Neuronal stem cell (in vitro differentiated cells): ENCODE measurements at regions not wholly inside any gene's neighbourhood (a gene's known extent, or its start where the extent isn't known, plus 50 kb on each side); places are given as distances from the start of the nearest gene placed in this dataset.

ENCODE experiments used
- DNase-seq: peaks from one replicate; pipeline ENCODE4 v3.0.0-alpha.2; 2013; ENCODE audit warnings: low spot score
- H2AFZ ChIP-seq: one replicate; pipeline ENCODE4 v1.6.1; 2013; ENCODE audit warnings: mild to moderate bottlenecking, low read length, inconsistent platforms
- H2AK5ac ChIP-seq: 2 replicates; pipeline ENCODE4 v1.6.1; 2013; ENCODE audit warnings: low read depth, mild to moderate bottlenecking, inconsistent platforms, low read length, moderate library complexity, mixed read lengths
- H2BK120ac ChIP-seq: 2 replicates; pipeline ENCODE4 v1.6.1; 2013; ENCODE audit warnings: low read depth, mild to moderate bottlenecking, inconsistent platforms, low read length, moderate library complexity, mixed read lengths
- H2BK12ac ChIP-seq: one replicate; pipeline ENCODE4 v1.6.1; 2013; ENCODE audit warnings: low read length, inconsistent platforms
- H2BK15ac ChIP-seq: 2 replicates; pipeline ENCODE4 v1.6.1; 2013; ENCODE audit warnings: mild to moderate bottlenecking, low read length, inconsistent platforms, mixed read lengths
- H2BK5ac ChIP-seq: one replicate; pipeline ENCODE4 v1.6.1; 2013; ENCODE audit warnings: inconsistent platforms, mild to moderate bottlenecking, low read length, moderate library complexity
- H3K14ac ChIP-seq: one replicate; pipeline ENCODE4 v1.6.1; 2013; ENCODE audit warnings: low read length, inconsistent platforms
- H3K18ac ChIP-seq: 2 replicates; pipeline ENCODE4 v1.6.1; 2013; ENCODE audit warnings: low read length, inconsistent platforms
- H3K23ac ChIP-seq: 2 replicates; pipeline ENCODE4 v1.6.1; 2013; ENCODE audit warnings: low read depth, mild to moderate bottlenecking, mixed read lengths, low read length, inconsistent platforms; ENCODE audit not compliant: poor library complexity
- H3K27ac ChIP-seq: replicated peaks from 3 replicates; pipeline ENCODE4 v1.5.1; 2013; ENCODE audit warnings: low read length, inconsistent platforms
- H3K27me3 ChIP-seq, 3 experiments: 2 replicates each; pipeline ENCODE4 v1.6.1; 2013; ENCODE audit warnings: low read length in 3 of 3, mild to moderate bottlenecking in 2 of 3, inconsistent platforms in 1 of 3, low read depth in 1 of 3, mixed read lengths in 1 of 3, moderate library complexity in 1 of 3; ENCODE audit not compliant: control insufficient read depth in 3 of 3, insufficient read depth in 3 of 3
- H3K36me3 ChIP-seq, 2 donors: replicated peaks in 1 of 2; 2 replicates each; pipeline ENCODE4 v1.6.1; 2013; ENCODE audit warnings: low read length in 2 of 2; ENCODE audit not compliant: control insufficient read depth in 2 of 2, insufficient read depth in 2 of 2
- H3K4ac ChIP-seq: 2 replicates; pipeline ENCODE4 v1.6.1; 2013; ENCODE audit warnings: inconsistent platforms, mild to moderate bottlenecking, low read length, moderate library complexity
- H3K4me1 ChIP-seq, 2 donors: 1 replicate in 1 of 2; 2 replicates in 1 of 2; pipeline ENCODE4 v1.6.1; 2013; ENCODE audit warnings: low read length in 2 of 2, low read depth in 1 of 2; ENCODE audit not compliant: control insufficient read depth in 2 of 2, insufficient read depth in 1 of 2
- H3K4me2 ChIP-seq: one replicate; pipeline ENCODE4 v1.6.1; 2013; ENCODE audit warnings: mild to moderate bottlenecking, low read length, inconsistent platforms; ENCODE audit not compliant: insufficient read depth, poor library complexity, severe bottlenecking
- H3K4me3 ChIP-seq, 2 donors: 2 replicates each; pipeline ENCODE4 v1.5.1; 2013; ENCODE audit warnings: low read length in 2 of 2, mild to moderate bottlenecking in 2 of 2, inconsistent platforms in 1 of 2, moderate library complexity in 1 of 2
- H3K79me1 ChIP-seq: one replicate; pipeline ENCODE4 v1.6.1; 2013; ENCODE audit warnings: low read depth, mild to moderate bottlenecking, inconsistent platforms, low read length, moderate library complexity
- H3K9ac ChIP-seq: one replicate; pipeline ENCODE4 v1.6.1; 2013; ENCODE audit warnings: mild to moderate bottlenecking, low read depth, low read length, inconsistent platforms; ENCODE audit not compliant: poor library complexity
- H3K9me3 ChIP-seq, 2 donors: replicated peaks in 1 of 2; 2 replicates each; pipeline versions ENCODE3 to v1.6.1; 2013; ENCODE audit warnings: low read length in 2 of 2, mild to moderate bottlenecking in 2 of 2, inconsistent platforms in 1 of 2, low read depth in 1 of 2, mixed read lengths in 1 of 2, moderate library complexity in 1 of 2; ENCODE audit not compliant: control insufficient read depth in 2 of 2, insufficient read depth in 1 of 2
- H4K8ac ChIP-seq: one replicate; pipeline ENCODE4 v1.6.1; 2013; ENCODE audit warnings: low read depth, mild to moderate bottlenecking, inconsistent platforms, low read length, moderate library complexity
- H4K91ac ChIP-seq: one replicate; pipeline ENCODE4 v1.6.1; 2013; ENCODE audit warnings: low read length, low read depth, mild to moderate bottlenecking, inconsistent platforms; ENCODE audit not compliant: poor library complexity
- WGBS, 2 donors: extraction: QIAGEN DNeasy Blood & Tissue Kit; methylation state at CpG; one replicate each; pipeline ENCODE4 v1.1.7; 2013; ENCODE audit warnings: missing lambda C conversion rate in 2 of 2, mixed read lengths in 1 of 2; ENCODE audit not compliant: insufficient read length in 2 of 2, insufficient replicate concordance in 1 of 2; ENCODE audit errors: extremely low coverage in 2 of 2; 5-methylcytosine and 5-hydroxymethylcytosine counted together

GRCh38 chr18:60684843-60685513 is 312.4 kb upstream of the MC4R start:
- DNase-seq: no peak
- Histone ChIP-seq H3K4me2 (no peak overlapping the region), H3K4ac (no peak overlapping the region), H3K18ac (peak overlapping the region; percentile 52), H4K8ac (no peak overlapping the region), H3K27ac (no peak overlapping the region), H2BK12ac (no peak overlapping the region), H2AFZ (peak overlapping the region; percentile 10), H3K4me3 (no peak overlapping the region), H2BK5ac (no peak overlapping the region), H3K23ac (no peak overlapping the region), H2AK5ac (no peak overlapping the region), H3K36me3 (no peaks in the 10 kb centered on the region), H3K79me1 (no peaks in the 10 kb centered on the region), H2BK120ac (no peak overlapping the region), H3K9me3 (no peaks in the 10 kb centered on the region), H3K27me3 (no peaks in the 10 kb centered on the region), H3K9ac (no peak overlapping the region), H4K91ac (no peak overlapping the region), H3K14ac (no peak overlapping the region), H2BK15ac (no peak overlapping the region), H3K4me1 (no peaks in the 10 kb centered on the region)
- no CpG with 5 or more reads among the region's 6 CpGs for WGBS, 2 donors

DNA sequence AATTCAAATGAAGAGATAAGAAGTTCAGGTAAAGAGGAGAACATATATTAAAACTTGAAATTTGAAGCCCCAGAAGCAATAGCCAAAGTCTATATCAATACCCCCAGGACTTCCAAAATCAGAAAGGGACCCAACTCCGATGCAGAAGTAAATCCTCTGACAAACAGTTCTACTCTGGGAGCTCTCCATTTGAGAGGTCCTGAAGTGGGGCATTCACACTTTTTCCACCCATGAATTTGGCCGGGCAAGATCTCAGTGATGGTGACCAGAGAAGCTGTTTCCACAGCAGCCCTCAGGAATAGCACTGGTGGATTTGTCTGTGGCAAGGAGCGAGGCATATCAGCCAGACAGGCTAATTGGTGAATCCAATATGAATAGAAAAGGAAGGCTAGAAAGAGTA is 313.6 kb upstream of the MC4R start:
- H2BK120ac ChIP-seq: no peak overlapping the region
- H3K27me3 ChIP-seq: no peaks in the 10 kb centered on the region
- no peak overlapping the region for H3K18ac ChIP-seq
- no peak overlapping the region for H4K91ac ChIP-seq
- no CpG with 5 or more reads among the region's 3 CpGs for WGBS, 2 donors
- no peak overlapping the region for H3K9ac ChIP-seq
- H4K8ac ChIP-seq: no peak overlapping the region
- H3K4me2 ChIP-seq: no peak overlapping the region
- no peak overlapping the region for H2BK5ac ChIP-seq
- H3K4me3 ChIP-seq: no peak overlapping the region
- no peaks in the 10 kb centered on the region for H3K9me3 ChIP-seq
- H3K23ac ChIP-seq: no peak overlapping the region
- H3K4ac ChIP-seq: no peak overlapping the region
- no peak overlapping the region for H3K27ac ChIP-seq
- H3K14ac ChIP-seq: no peak overlapping the region
- H3K36me3 ChIP-seq: no peaks in the 10 kb centered on the region
- no peak for DNase-seq
- H3K4me1 ChIP-seq: no peaks in the 10 kb centered on the region
- H2BK15ac ChIP-seq: no peak overlapping the region
- no peaks in the 10 kb centered on the region for H3K79me1 ChIP-seq
- H2AFZ ChIP-seq: no peak overlapping the region
- no peak overlapping the region for H2AK5ac ChIP-seq
- no peak overlapping the region for H2BK12ac ChIP-seq

DNA sequence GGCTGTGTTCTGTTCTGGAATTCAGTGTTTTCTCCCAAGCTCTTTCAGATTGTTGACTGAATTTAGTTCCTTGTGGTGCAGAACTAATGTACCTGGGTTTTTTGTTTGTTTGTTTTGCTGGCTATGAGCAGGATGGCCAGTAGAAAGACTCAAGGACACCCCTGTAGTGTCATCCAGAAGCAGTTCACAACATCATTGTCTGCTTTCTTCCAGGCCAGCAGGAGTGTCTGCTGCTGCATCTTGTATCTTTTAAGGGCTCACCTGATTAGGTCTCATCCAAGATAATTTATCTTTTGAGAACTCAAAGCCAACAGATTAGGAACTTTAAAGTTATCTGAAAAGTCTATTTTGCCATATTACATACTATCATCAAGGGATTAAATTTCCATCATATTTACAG is 318.5 kb upstream of the MC4R start:
- no peak overlapping the region for H2AK5ac ChIP-seq
- H4K8ac ChIP-seq: no peak overlapping the region
- H2BK15ac ChIP-seq: no peak overlapping the region
- DNase-seq: no peak
- H3K36me3 ChIP-seq: no peaks in the 10 kb centered on the region
- no peaks in the 10 kb centered on the region for H3K9me3 ChIP-seq
- no peak overlapping the region for H3K27ac ChIP-seq
- H4K91ac ChIP-seq: no peak overlapping the region
- H3K4me3 ChIP-seq: no peak overlapping the region
- H3K4me1 ChIP-seq: no peaks in the 10 kb centered on the region
- no peak overlapping the region for H3K9ac ChIP-seq
- no peak overlapping the region for H3K4me2 ChIP-seq
- no peak overlapping the region for H3K14ac ChIP-seq
- no peaks in the 10 kb centered on the region for H3K27me3 ChIP-seq
- no peak overlapping the region for H2BK5ac ChIP-seq
- H2AFZ ChIP-seq: no peak overlapping the region
- H2BK12ac ChIP-seq: no peak overlapping the region
- H3K79me1 ChIP-seq: no peaks in the 10 kb centered on the region
- H3K18ac ChIP-seq: no peak overlapping the region
- H3K23ac ChIP-seq: no peak overlapping the region
- H3K4ac ChIP-seq: no peak overlapping the region
- H2BK120ac ChIP-seq: no peak overlapping the region

GRCh38 chr18:60693426-60693825 is 320.9 kb upstream of the MC4R start:
- Histone ChIP-seq H3K9me3 (no peaks in the 10 kb centered on the region), H2BK15ac (no peak overlapping the region), H3K27ac (no peak overlapping the region), H2BK12ac (no peak overlapping the region), H3K4me3 (no peak overlapping the region), H3K79me1 (no peaks in the 10 kb centered on the region), H2BK5ac (no peak overlapping the region), H3K27me3 (no peaks in the 10 kb centered on the region), H3K36me3 (no peaks in the 10 kb centered on the region), H4K91ac (no peak overlapping the region), H4K8ac (no peak overlapping the region), H3K4me1 (no peaks in the 10 kb centered on the region), H3K9ac (no peak overlapping the region), H3K18ac (no peak overlapping the region), H3K14ac (no peak overlapping the region), H3K4ac (no peak overlapping the region), H3K23ac (no peak overlapping the region), H2BK120ac (no peak overlapping the region), H2AFZ (no peak overlapping the region), H3K4me2 (no peak overlapping the region), H2AK5ac (no peak overlapping the region)
- WGBS, 2 donors: no CpG with 5 or more reads among the region's 5 CpGs
- no peak for DNase-seq
